ENCODE measurements at regions not wholly inside any gene's neighbourhood (a gene's known extent, or its start where the extent isn't known, plus 50 kb on each side); places are given as distances from the start of the nearest gene placed in this dataset.

GRCh38 chr10:78686444-78687060 is 382.2 kb upstream of the ZMIZ1 start:
- Histone ChIP-seq H3K9me3 (ENCODE audit: severe bottlenecking) (no peaks in the 10 kb centered on the region), H3K4me3 (ENCODE audit: severe bottlenecking) (no peak overlapping the region), H3K27ac (ENCODE audit: poor library complexity, severe bottlenecking) (no peak overlapping the region), H3K36me3 (ENCODE audit: low read depth) (no peaks in the 10 kb centered on the region), H3K27me3 (ENCODE audit: insufficient read depth, poor library complexity, severe bottlenecking) (no peaks in the 10 kb centered on the region), H3K4me1 (ENCODE audit: insufficient read depth, poor library complexity, severe bottlenecking) (no peaks in the 10 kb centered on the region)
- no peak for ATAC-seq (ENCODE audit: low read depth)
- TF ChIP-seq CTCF (IDR thresholded peaks at IDR 0.05; ENCODE audit: poor library complexity, severe bottlenecking), result no peak
- no peak for DNase-seq (ENCODE audit: low spot score)

- no peaks in the 10 kb centered on the region for H3K9me3 ChIP-seq (ENCODE audit: severe bottlenecking)
- no peaks in the 10 kb centered on the region for H3K4me1 ChIP-seq (ENCODE audit: insufficient read depth, poor library complexity, severe bottlenecking)
- no peak overlapping the region for H3K4me3 ChIP-seq (ENCODE audit: severe bottlenecking)
- TF ChIP-seq CTCF (IDR thresholded peaks at IDR 0.05; ENCODE audit: poor library complexity, severe bottlenecking), result no peak
- no peaks in the 10 kb centered on the region for H3K27me3 ChIP-seq (ENCODE audit: insufficient read depth, poor library complexity, severe bottlenecking)
- H3K36me3 ChIP-seq (ENCODE audit: low read depth), result no peaks in the 10 kb centered on the region
- no peak overlapping the region for H3K27ac ChIP-seq (ENCODE audit: poor library complexity, severe bottlenecking)
- ATAC-seq (ENCODE audit: low read depth) (no peak), DNase-seq (ENCODE audit: low spot score) (no peak)
Measured at GRCh38 chr10:78687626-78688025, 381.1 kb upstream of the ZMIZ1 start.

- no peaks in the 10 kb centered on the region for H3K36me3 ChIP-seq (ENCODE audit: low read depth)
- ATAC-seq (ENCODE audit: low read depth), result no peak
- no peaks in the 10 kb centered on the region for H3K9me3 ChIP-seq (ENCODE audit: severe bottlenecking)
- H3K27ac ChIP-seq (ENCODE audit: poor library complexity, severe bottlenecking), result no peak overlapping the region
- no peak overlapping the region for H3K4me3 ChIP-seq (ENCODE audit: severe bottlenecking)
- DNase-seq (ENCODE audit: low spot score), result no peak
- no peaks in the 10 kb centered on the region for H3K4me1 ChIP-seq (ENCODE audit: insufficient read depth, poor library complexity, severe bottlenecking)
- H3K27me3 ChIP-seq (ENCODE audit: insufficient read depth, poor library complexity, severe bottlenecking), result no peaks in the 10 kb centered on the region
- TF ChIP-seq CTCF (IDR thresholded peaks at IDR 0.05; ENCODE audit: poor library complexity, severe bottlenecking), result no peak
Measured at GRCh38 chr10:78688230-78688900, 380.4 kb upstream of the ZMIZ1 start.

- DNase-seq (ENCODE audit: low spot score) (no peak), ATAC-seq (ENCODE audit: low read depth) (no peak)
- no peak overlapping the region for H3K4me3 ChIP-seq (ENCODE audit: severe bottlenecking)
- TF ChIP-seq CTCF (IDR thresholded peaks at IDR 0.05; ENCODE audit: poor library complexity, severe bottlenecking), result no peak
- H3K27me3 ChIP-seq (ENCODE audit: insufficient read depth, poor library complexity, severe bottlenecking), result no peaks in the 10 kb centered on the region
- no peaks in the 10 kb centered on the region for H3K4me1 ChIP-seq (ENCODE audit: insufficient read depth, poor library complexity, severe bottlenecking)
- no peaks in the 10 kb centered on the region for H3K9me3 ChIP-seq (ENCODE audit: severe bottlenecking)
- no peaks in the 10 kb centered on the region for H3K36me3 ChIP-seq (ENCODE audit: low read depth)
- H3K27ac ChIP-seq (ENCODE audit: poor library complexity, severe bottlenecking), result no peak overlapping the region
Measured at GRCh38 chr10:78688901-78689583, 379.7 kb upstream of the ZMIZ1 start.

- ATAC-seq (ENCODE audit: low read depth) (no peak), DNase-seq (ENCODE audit: low spot score) (no peak)
- Histone ChIP-seq H3K9me3 (ENCODE audit: severe bottlenecking) (no peaks in the 10 kb centered on the region), H3K36me3 (ENCODE audit: low read depth) (no peaks in the 10 kb centered on the region), H3K27ac (ENCODE audit: poor library complexity, severe bottlenecking) (no peak overlapping the region), H3K4me1 (ENCODE audit: insufficient read depth, poor library complexity, severe bottlenecking) (no peaks in the 10 kb centered on the region), H3K4me3 (ENCODE audit: severe bottlenecking) (no peak overlapping the region), H3K27me3 (ENCODE audit: insufficient read depth, poor library complexity, severe bottlenecking) (no peaks in the 10 kb centered on the region)
- TF ChIP-seq CTCF (IDR thresholded peaks at IDR 0.05; ENCODE audit: poor library complexity, severe bottlenecking), result no peak
Measured at GRCh38 chr10:78689584-78689935, 379.2 kb upstream of the ZMIZ1 start.
